Right atrium auricular region (tissue), 2 donors: ENCODE measurements at regions not wholly inside any gene's neighbourhood (a gene's known extent, or its start where the extent isn't known, plus 50 kb on each side); places are given as distances from the start of the nearest gene placed in this dataset.

ENCODE experiments used
- DNase-seq: peaks from one replicate; pipeline ENCODE4 v3.0.0-alpha.2; 2019; ENCODE audit warnings: low spot score
- H3K27ac ChIP-seq, 2 donors: fragments of 200-600 bp; sonication (generic); 1 replicate in 1 of 2; 2 replicates in 1 of 2; pipeline ENCODE4 v1.5.1; 2016 to 2019
- H3K27me3 ChIP-seq, 2 donors: fragments of 200-600 bp; sonication (generic); one replicate each; pipeline versions ENCODE4 v1.5.1 to v1.6.0; 2017 to 2019
- H3K36me3 ChIP-seq: fragments of 200-600 bp; sonication (generic); one replicate; pipeline ENCODE4 v1.5.1; 2016
- H3K4me1 ChIP-seq, 2 donors: fragments of 200-600 bp; sonication (generic); one replicate each; pipeline versions ENCODE4 v1.5.1 to v1.6.0; 2017 to 2019
- H3K4me3 ChIP-seq, 2 donors: fragments of 200-600 bp; sonication (generic); 1 replicate in 1 of 2; 2 replicates in 1 of 2; pipeline ENCODE4 v1.5.1; 2017 to 2019; ENCODE audit warnings: mild to moderate bottlenecking in 1 of 2, moderate library complexity in 1 of 2
- H3K9me3 ChIP-seq, 2 donors: fragments of 200-600 bp; sonication (generic); one replicate each; pipeline ENCODE4 v1.5.1; 2019
- CTCF ChIP-seq, 2 donors: fragments of 200-600 bp; sonication (generic); IDR thresholded peaks; one replicate each; pipeline ENCODE4 v1.5.1; 2019; ENCODE audit warnings: antibody characterized with exemption in 2 of 2

GRCh38 chr17:73703192-73703591 is 58.9 kb upstream of the SDK2 start:
- no peaks in the 10 kb centered on the region for H3K36me3 ChIP-seq
- no peak for TF ChIP-seq CTCF (IDR thresholded peaks at IDR 0.05)
- no peaks in the 10 kb centered on the region for H3K4me1 ChIP-seq
- H3K9me3 ChIP-seq, result peaks cover 0 to 5% of the 10 kb centered on the region in 2 donors
- no peaks in the 10 kb centered on the region for H3K27me3 ChIP-seq
- no peak overlapping the region for H3K4me3 ChIP-seq
- no peak for DNase-seq
- H3K27ac ChIP-seq, result no peak overlapping the region

- no peaks in the 10 kb centered on the region for H3K36me3 ChIP-seq
- H3K9me3 ChIP-seq, result peaks cover 0 to 5% of the 10 kb centered on the region in 2 donors
- TF ChIP-seq CTCF (IDR thresholded peaks at IDR 0.05), result no peak
- no peak overlapping the region for H3K27ac ChIP-seq
- no peaks in the 10 kb centered on the region for H3K4me1 ChIP-seq
- no peaks in the 10 kb centered on the region for H3K27me3 ChIP-seq
- no peak for DNase-seq
- H3K4me3 ChIP-seq, result no peak overlapping the region
These were observed 59.7 kb upstream of the SDK2 start for GRCh38 chr17:73703917-73704316.

GRCh38 chr17:73705594-73705993 is 61.3 kb upstream of the SDK2 start:
- no peak for TF ChIP-seq CTCF (IDR thresholded peaks at IDR 0.05)
- Histone ChIP-seq H3K36me3 (no peaks in the 10 kb centered on the region), H3K9me3 (peaks cover 0 to 5% of the 10 kb centered on the region in 2 donors), H3K27me3 (no peaks in the 10 kb centered on the region), H3K27ac (no peak overlapping the region), H3K4me3 (no peak overlapping the region), H3K4me1 (no peaks in the 10 kb centered on the region)
- no peak for DNase-seq

- no peak for TF ChIP-seq CTCF (IDR thresholded peaks at IDR 0.05)
- Histone ChIP-seq H3K9me3 (peaks cover 0 to 5% of the 10 kb centered on the region in 2 donors), H3K36me3 (no peaks in the 10 kb centered on the region), H3K4me3 (no peak overlapping the region), H3K27me3 (no peaks in the 10 kb centered on the region), H3K27ac (no peak overlapping the region), H3K4me1 (no peaks in the 10 kb centered on the region)
- no peak for DNase-seq
These were observed 62.2 kb upstream of the SDK2 start for GRCh38 chr17:73706428-73706827.

- H3K27ac ChIP-seq, result no peak overlapping the region
- DNase-seq, result no peak
- no peak overlapping the region for H3K4me3 ChIP-seq
- H3K4me1 ChIP-seq, result no peaks in the 10 kb centered on the region
- H3K27me3 ChIP-seq, result no peaks in the 10 kb centered on the region
- peaks cover 0 to 5% of the 10 kb centered on the region in 2 donors for H3K9me3 ChIP-seq
- no peak for TF ChIP-seq CTCF (IDR thresholded peaks at IDR 0.05)
- H3K36me3 ChIP-seq, result no peaks in the 10 kb centered on the region
These were observed 62.6 kb upstream of the SDK2 start for GRCh38 chr17:73706858-73707257.

GRCh38 chr17:73707358-73707757 is 63.1 kb upstream of the SDK2 start:
- H3K9me3 ChIP-seq, result peaks cover 0 to 5% of the 10 kb centered on the region in 2 donors

More at GRCh38 chr17:73707358-73707757, 63.1 kb upstream of the SDK2 start:
- H3K27ac ChIP-seq, result no peak overlapping the region
- H3K36me3 ChIP-seq, result no peaks in the 10 kb centered on the region
- H3K4me3 ChIP-seq, result no peak overlapping the region
- no peak for DNase-seq
- no peaks in the 10 kb centered on the region for H3K27me3 ChIP-seq
- TF ChIP-seq CTCF (IDR thresholded peaks at IDR 0.05), result no peak
- no peaks in the 10 kb centered on the region for H3K4me1 ChIP-seq
